GM23338 (cell line): ENCODE measurements at regions not wholly inside any gene's neighbourhood (a gene's known extent, or its start where the extent isn't known, plus 50 kb on each side); places are given as distances from the start of the nearest gene placed in this dataset.

Experiments used
- ATAC-seq: fragments of 200-7000 bp; cut with Tn5 transposase; 3 replicates; pipeline ENCODE4 v1.9.1; 2020
- DNase-seq: peaks from one replicate; pipeline ENCODE4 v3.0.0-alpha.2; 2015; ENCODE audit warnings: low spot score
- H2AFZ ChIP-seq: fragments of 200-600 bp; sonication (generic); 2 replicates; pipeline ENCODE4 v1.8.0; 2016; ENCODE audit warnings: antibody characterized with exemption, mild to moderate bottlenecking, moderate library complexity
- H3F3A ChIP-seq: fragments of 200-600 bp; sonication (generic); replicated peaks from 2 replicates; pipeline ENCODE4 v1.8.0; 2017; ENCODE audit warnings: antibody characterized with exemption, mixed run types, low read depth
- H3K27ac ChIP-seq: fragments of 200-600 bp; sonication (generic); 2 replicates; pipeline ENCODE4 v1.6.1; 2016; ENCODE audit warnings: low read depth
- H3K27me3 ChIP-seq: fragments of 200-600 bp; sonication (generic); 2 replicates; pipeline ENCODE4 v1.8.0; 2016; ENCODE audit warnings: mild to moderate bottlenecking, mixed run types, moderate library complexity; ENCODE audit not compliant: insufficient read depth
- H3K36me3 ChIP-seq: fragments of 200-600 bp; sonication (generic); 2 replicates; pipeline ENCODE4 v1.8.0; 2016; ENCODE audit warnings: mild to moderate bottlenecking; ENCODE audit not compliant: insufficient read depth
- H3K4me1 ChIP-seq: fragments of 200-600 bp; sonication (generic); 2 replicates; pipeline ENCODE4 v1.8.0; 2016; ENCODE audit warnings: mild to moderate bottlenecking, moderate library complexity; ENCODE audit not compliant: insufficient read depth
- H3K4me2 ChIP-seq: fragments of 200-600 bp; sonication (generic); 2 replicates; pipeline ENCODE4 v1.7.1; 2017; ENCODE audit warnings: mixed run types
- H3K4me3 ChIP-seq: fragments of 200-600 bp; sonication (generic); 2 replicates; pipeline ENCODE4 v1.6.1; 2016; ENCODE audit warnings: mixed run types
- H3K79me2 ChIP-seq: fragments of 200-600 bp; sonication (generic); replicated peaks from 2 replicates; pipeline ENCODE4 v1.8.0; 2017; ENCODE audit warnings: mild to moderate bottlenecking; ENCODE audit not compliant: insufficient read depth
- H3K9me2 ChIP-seq: fragments of 200-600 bp; sonication (generic); 2 replicates; pipeline ENCODE4 v1.8.0; 2017; ENCODE audit not compliant: insufficient read depth
- H4K20me1 ChIP-seq: fragments of 200-600 bp; sonication (generic); replicated peaks from 2 replicates; pipeline ENCODE4 v1.8.0; 2017; ENCODE audit warnings: mild to moderate bottlenecking; ENCODE audit not compliant: insufficient read depth
- H3K27ac Mint-ChIP-seq: 2 replicates; pipeline ENCODE4 v1.8.0; 2020; ENCODE audit warnings: inconsistent platforms, mild to moderate bottlenecking, moderate library complexity, mixed read lengths
- H3K27me3 Mint-ChIP-seq: 3 replicates; pipeline ENCODE4 v1.8.0; 2022; ENCODE audit warnings: low read depth, mild to moderate bottlenecking, moderate library complexity, mixed read lengths, inconsistent platforms; ENCODE audit not compliant: insufficient read depth, poor library complexity
- H3K36me3 Mint-ChIP-seq: 3 replicates; pipeline ENCODE4 v1.8.0; 2021; ENCODE audit warnings: low read depth, mild to moderate bottlenecking, inconsistent platforms, moderate library complexity, mixed read lengths
- H3K4me1 Mint-ChIP-seq: 3 replicates; pipeline ENCODE4 v1.8.0; 2020; ENCODE audit warnings: mild to moderate bottlenecking, inconsistent platforms, mixed read lengths
- H3K4me3 Mint-ChIP-seq: 3 replicates; pipeline ENCODE4 v1.8.0; 2021; ENCODE audit warnings: moderate library complexity, mild to moderate bottlenecking, inconsistent platforms, mixed read lengths
- H3K9me3 Mint-ChIP-seq: 3 replicates; pipeline ENCODE4 v1.8.0; 2020; ENCODE audit warnings: moderate library complexity, mild to moderate bottlenecking, inconsistent platforms, mixed read lengths
- CREB1 ChIP-seq: fragments of 250-450 bp; sonication (Bioruptor Pico); IDR thresholded peaks from 2 replicates; pipeline ENCODE4 v1.5.0; 2020; ENCODE audit warnings: low read depth, mild to moderate bottlenecking, moderate library complexity
- JUNB ChIP-seq: IDR thresholded peaks from one replicate; pipeline ENCODE4 v1.6.1; 2016; ENCODE audit warnings: antibody characterized with exemption; ENCODE audit not compliant: unreplicated experiment
- NANOG ChIP-seq: IDR thresholded peaks from 2 replicates; pipeline ENCODE4 v1.6.1; 2016; ENCODE audit warnings: antibody characterized with exemption, borderline replicate concordance
- POLR2AphosphoS5 ChIP-seq: IDR thresholded peaks from 2 replicates; pipeline ENCODE4 v1.6.1; 2016; ENCODE audit warnings: antibody characterized with exemption, low read depth
- ZNF114 ChIP-seq: fragments of 250-450 bp; sonication (Bioruptor Pico); IDR thresholded peaks from 2 replicates; pipeline ENCODE4 v1.5.0; 2020; ENCODE audit warnings: mild to moderate bottlenecking, moderate library complexity
- ZNF462 ChIP-seq: fragments of 250-450 bp; sonication (Bioruptor Pico); IDR thresholded peaks from 2 replicates; pipeline ENCODE4 v1.5.0; 2020; ENCODE audit warnings: mild to moderate bottlenecking, moderate library complexity
- TF ChIP-seq, protein P1 (sequence below): IDR thresholded peaks from one replicate; pipeline ENCODE4 v1.6.1; 2018; ENCODE audit warnings: antibody characterized with exemption; ENCODE audit not compliant: unreplicated experiment
- TF ChIP-seq, protein P2 (sequence below): IDR thresholded peaks from 2 replicates; pipeline ENCODE4 v1.6.1; 2016; ENCODE audit warnings: antibody characterized with exemption
- TF ChIP-seq, protein P3 (sequence below), 2 experiments: fragments of 200-600 bp in 1 of 2; sonication (generic) in 1 of 2; conservative IDR thresholded peaks; 2 replicates each; pipeline versions ENCODE4 v1.5.1 to v1.6.1; 2016 to 2017; ENCODE audit warnings: antibody characterized with exemption in 2 of 2, low read depth in 2 of 2, mild to moderate bottlenecking in 2 of 2, moderate library complexity in 1 of 2

DNA sequence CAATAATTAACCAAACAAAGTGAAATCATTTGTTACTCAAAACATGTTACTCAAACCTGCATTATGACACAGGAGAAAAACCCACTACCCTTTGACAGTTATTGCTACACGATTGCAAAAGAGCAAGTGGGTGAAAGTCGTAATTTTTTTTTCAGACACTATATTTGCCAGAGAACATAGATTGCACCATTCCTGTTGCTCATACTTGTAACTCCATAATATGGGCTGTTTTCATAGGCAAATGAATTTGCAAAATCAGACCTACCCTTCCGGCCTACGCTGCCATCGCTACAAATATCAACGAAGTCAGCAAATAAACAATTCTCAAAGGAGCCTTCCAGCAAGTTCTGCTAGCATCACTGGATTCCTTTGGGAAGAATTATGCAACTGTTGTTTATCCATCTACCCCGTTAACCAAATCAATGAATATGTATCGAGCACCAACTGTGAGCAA, 396.5 kb downstream of the IRS2 start:
- TF ChIP-seq, protein P1, sequence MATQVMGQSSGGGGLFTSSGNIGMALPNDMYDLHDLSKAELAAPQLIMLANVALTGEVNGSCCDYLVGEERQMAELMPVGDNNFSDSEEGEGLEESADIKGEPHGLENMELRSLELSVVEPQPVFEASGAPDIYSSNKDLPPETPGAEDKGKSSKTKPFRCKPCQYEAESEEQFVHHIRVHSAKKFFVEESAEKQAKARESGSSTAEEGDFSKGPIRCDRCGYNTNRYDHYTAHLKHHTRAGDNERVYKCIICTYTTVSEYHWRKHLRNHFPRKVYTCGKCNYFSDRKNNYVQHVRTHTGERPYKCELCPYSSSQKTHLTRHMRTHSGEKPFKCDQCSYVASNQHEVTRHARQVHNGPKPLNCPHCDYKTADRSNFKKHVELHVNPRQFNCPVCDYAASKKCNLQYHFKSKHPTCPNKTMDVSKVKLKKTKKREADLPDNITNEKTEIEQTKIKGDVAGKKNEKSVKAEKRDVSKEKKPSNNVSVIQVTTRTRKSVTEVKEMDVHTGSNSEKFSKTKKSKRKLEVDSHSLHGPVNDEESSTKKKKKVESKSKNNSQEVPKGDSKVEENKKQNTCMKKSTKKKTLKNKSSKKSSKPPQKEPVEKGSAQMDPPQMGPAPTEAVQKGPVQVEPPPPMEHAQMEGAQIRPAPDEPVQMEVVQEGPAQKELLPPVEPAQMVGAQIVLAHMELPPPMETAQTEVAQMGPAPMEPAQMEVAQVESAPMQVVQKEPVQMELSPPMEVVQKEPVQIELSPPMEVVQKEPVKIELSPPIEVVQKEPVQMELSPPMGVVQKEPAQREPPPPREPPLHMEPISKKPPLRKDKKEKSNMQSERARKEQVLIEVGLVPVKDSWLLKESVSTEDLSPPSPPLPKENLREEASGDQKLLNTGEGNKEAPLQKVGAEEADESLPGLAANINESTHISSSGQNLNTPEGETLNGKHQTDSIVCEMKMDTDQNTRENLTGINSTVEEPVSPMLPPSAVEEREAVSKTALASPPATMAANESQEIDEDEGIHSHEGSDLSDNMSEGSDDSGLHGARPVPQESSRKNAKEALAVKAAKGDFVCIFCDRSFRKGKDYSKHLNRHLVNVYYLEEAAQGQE, result no peak
- TF ChIP-seq JUNB, result no peak
- no peak for TF ChIP-seq CREB1 (CRISPR knock-in tag)
- TF ChIP-seq, protein P2, sequence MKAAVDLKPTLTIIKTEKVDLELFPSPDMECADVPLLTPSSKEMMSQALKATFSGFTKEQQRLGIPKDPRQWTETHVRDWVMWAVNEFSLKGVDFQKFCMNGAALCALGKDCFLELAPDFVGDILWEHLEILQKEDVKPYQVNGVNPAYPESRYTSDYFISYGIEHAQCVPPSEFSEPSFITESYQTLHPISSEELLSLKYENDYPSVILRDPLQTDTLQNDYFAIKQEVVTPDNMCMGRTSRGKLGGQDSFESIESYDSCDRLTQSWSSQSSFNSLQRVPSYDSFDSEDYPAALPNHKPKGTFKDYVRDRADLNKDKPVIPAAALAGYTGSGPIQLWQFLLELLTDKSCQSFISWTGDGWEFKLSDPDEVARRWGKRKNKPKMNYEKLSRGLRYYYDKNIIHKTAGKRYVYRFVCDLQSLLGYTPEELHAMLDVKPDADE, result no peak
- TF ChIP-seq ZNF114, result no peak
- TF ChIP-seq, protein P3, sequence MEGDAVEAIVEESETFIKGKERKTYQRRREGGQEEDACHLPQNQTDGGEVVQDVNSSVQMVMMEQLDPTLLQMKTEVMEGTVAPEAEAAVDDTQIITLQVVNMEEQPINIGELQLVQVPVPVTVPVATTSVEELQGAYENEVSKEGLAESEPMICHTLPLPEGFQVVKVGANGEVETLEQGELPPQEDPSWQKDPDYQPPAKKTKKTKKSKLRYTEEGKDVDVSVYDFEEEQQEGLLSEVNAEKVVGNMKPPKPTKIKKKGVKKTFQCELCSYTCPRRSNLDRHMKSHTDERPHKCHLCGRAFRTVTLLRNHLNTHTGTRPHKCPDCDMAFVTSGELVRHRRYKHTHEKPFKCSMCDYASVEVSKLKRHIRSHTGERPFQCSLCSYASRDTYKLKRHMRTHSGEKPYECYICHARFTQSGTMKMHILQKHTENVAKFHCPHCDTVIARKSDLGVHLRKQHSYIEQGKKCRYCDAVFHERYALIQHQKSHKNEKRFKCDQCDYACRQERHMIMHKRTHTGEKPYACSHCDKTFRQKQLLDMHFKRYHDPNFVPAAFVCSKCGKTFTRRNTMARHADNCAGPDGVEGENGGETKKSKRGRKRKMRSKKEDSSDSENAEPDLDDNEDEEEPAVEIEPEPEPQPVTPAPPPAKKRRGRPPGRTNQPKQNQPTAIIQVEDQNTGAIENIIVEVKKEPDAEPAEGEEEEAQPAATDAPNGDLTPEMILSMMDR (conservative IDR thresholded peaks at IDR 0.05; ENCODE audit: low read depth in 2 of 2), result no peak
- no peak for TF ChIP-seq POLR2AphosphoS5
- no peak for TF ChIP-seq NANOG
- no peak for TF ChIP-seq ZNF462 (CRISPR knock-in tag)
- H3K4me3 ChIP-seq, result no peak overlapping the region
- no peak overlapping the region for H3K4me2 ChIP-seq
- no peaks in the 10 kb centered on the region for H3K4me1 Mint-ChIP-seq
- no peaks in the 10 kb centered on the region for H3K27me3 ChIP-seq
- no peak overlapping the region for H2AFZ ChIP-seq
- H3K36me3 ChIP-seq, result no peaks in the 10 kb centered on the region
- DNase-seq, result no peak
- H3K27ac ChIP-seq, result no peak overlapping the region
- H3K27me3 Mint-ChIP-seq, result no peaks in the 10 kb centered on the region
- H4K20me1 ChIP-seq, result no peaks in the 10 kb centered on the region
- H3F3A ChIP-seq, result no peaks in the 10 kb centered on the region
- no peaks in the 10 kb centered on the region for H3K79me2 ChIP-seq
- no peak overlapping the region for H3K4me3 Mint-ChIP-seq
- no peak overlapping the region for H3K27ac Mint-ChIP-seq
- H3K9me3 Mint-ChIP-seq, result no peaks in the 10 kb centered on the region; the same call in 2 of the 3 replicates
- no peaks in the 10 kb centered on the region for H3K4me1 ChIP-seq
- H3K36me3 Mint-ChIP-seq, result no peaks in the 10 kb centered on the region
- H3K9me2 ChIP-seq, result no peaks in the 10 kb centered on the region
- no peak for ATAC-seq
